H9 (cell line): ENCODE measurements at regions not wholly inside any gene's neighbourhood (a gene's known extent, or its start where the extent isn't known, plus 50 kb on each side); places are given as distances from the start of the nearest gene placed in this dataset.
A peak's percentile ranks its signal among the peaks of the same experiment; 100 is the strongest.

Experiments used
- DNase-seq: peaks from one replicate; pipeline ENCODE4 v3.0.0-alpha.2; 2017
- H2AFZ ChIP-seq: one replicate; pipeline ENCODE4 v1.6.1; 2013; ENCODE audit warnings: mild to moderate bottlenecking, low read length, control low read depth, moderate library complexity
- H2AK5ac ChIP-seq: 2 replicates; pipeline ENCODE4 v1.6.1; 2013; ENCODE audit warnings: low read length, control low read depth, mixed read lengths; ENCODE audit not compliant: insufficient read length
- H2BK120ac ChIP-seq: one replicate; pipeline ENCODE4 v1.6.1; 2013; ENCODE audit warnings: low read depth, mild to moderate bottlenecking, low read length, control low read depth, inconsistent platforms; ENCODE audit not compliant: poor library complexity, severe bottlenecking
- H2BK12ac ChIP-seq: 2 replicates; pipeline ENCODE4 v1.6.1; 2013; ENCODE audit warnings: low read length, control low read depth, mixed read lengths, low read depth; ENCODE audit not compliant: insufficient read length
- H2BK15ac ChIP-seq: 2 replicates; pipeline ENCODE4 v1.6.1; 2013; ENCODE audit warnings: low read depth, low read length, control low read depth
- H2BK20ac ChIP-seq: one replicate; pipeline ENCODE4 v1.6.1; 2013; ENCODE audit warnings: low read depth, mild to moderate bottlenecking, low read length, control low read depth, inconsistent platforms; ENCODE audit not compliant: poor library complexity, severe bottlenecking
- H2BK5ac ChIP-seq: 2 replicates; pipeline ENCODE4 v1.6.1; 2013; ENCODE audit warnings: low read length, control low read depth, mixed read lengths; ENCODE audit not compliant: insufficient read length
- H3K14ac ChIP-seq: 2 replicates; pipeline ENCODE4 v1.6.1; 2013; ENCODE audit warnings: low read length, control low read depth; ENCODE audit not compliant: insufficient read depth
- H3K18ac ChIP-seq: 2 replicates; pipeline ENCODE4 v1.6.1; 2013; ENCODE audit warnings: low read depth, mild to moderate bottlenecking, mixed read lengths, low read length, control low read depth; ENCODE audit not compliant: insufficient read length
- H3K23ac ChIP-seq: 2 replicates; pipeline ENCODE4 v1.6.1; 2013; ENCODE audit warnings: low read length, control low read depth, mixed read lengths, low read depth; ENCODE audit not compliant: insufficient read length
- H3K23me2 ChIP-seq: 2 replicates; pipeline ENCODE4 v1.6.1; 2013; ENCODE audit warnings: low read depth, mild to moderate bottlenecking, mixed read lengths, low read length, control low read depth; ENCODE audit not compliant: insufficient read length, poor library complexity, severe bottlenecking
- H3K27ac ChIP-seq: 2 replicates; pipeline ENCODE4 v1.5.1; 2013; ENCODE audit warnings: low read length, control low read depth, mixed read lengths, low read depth; ENCODE audit not compliant: insufficient read length
- H3K27me3 ChIP-seq: 2 replicates; pipeline ENCODE4 v1.6.1; 2013; ENCODE audit warnings: low read length, control low read depth, inconsistent platforms; ENCODE audit not compliant: insufficient read depth
- H3K4ac ChIP-seq: 2 replicates; pipeline ENCODE4 v1.6.1; 2013; ENCODE audit warnings: low read depth, mild to moderate bottlenecking, control low read depth, inconsistent platforms, low read length, moderate library complexity
- H3K4me1 ChIP-seq: 2 replicates; pipeline ENCODE4 v1.6.1; 2013; ENCODE audit warnings: low read length, control low read depth, inconsistent platforms; ENCODE audit not compliant: insufficient read depth
- H3K4me2 ChIP-seq: 2 replicates; pipeline ENCODE4 v1.6.1; 2013; ENCODE audit warnings: low read length, control low read depth, mixed read lengths; ENCODE audit not compliant: insufficient read length, insufficient read depth
- H3K56ac ChIP-seq: 2 replicates; pipeline ENCODE4 v1.6.1; 2013; ENCODE audit warnings: low read depth, mild to moderate bottlenecking, mixed read lengths, low read length, control low read depth; ENCODE audit not compliant: insufficient read length
- H3K79me1 ChIP-seq: 2 replicates; pipeline ENCODE4 v1.6.1; 2013; ENCODE audit warnings: low read depth, mild to moderate bottlenecking, moderate library complexity, low read length, control low read depth, inconsistent platforms; ENCODE audit not compliant: insufficient read depth, poor library complexity, severe bottlenecking
- H3K79me2 ChIP-seq: 2 replicates; pipeline ENCODE4 v1.6.1; 2013; ENCODE audit warnings: low read length, control low read depth, inconsistent platforms; ENCODE audit not compliant: insufficient read depth
- H3K9ac ChIP-seq: 2 replicates; pipeline ENCODE4 v1.6.1; 2013; ENCODE audit warnings: low read length, control low read depth, mixed read lengths; ENCODE audit not compliant: insufficient read length; ENCODE audit errors: extremely low read depth
- H3K9me3 ChIP-seq: one replicate; pipeline ENCODE4 v1.6.1; 2013; ENCODE audit warnings: low read depth, low read length, inconsistent platforms; ENCODE audit not compliant: control insufficient read depth
- H3T11ph ChIP-seq: one replicate; pipeline ENCODE4 v1.6.1; 2013; ENCODE audit warnings: mild to moderate bottlenecking, low read length, control low read depth, inconsistent platforms
- H4K20me1 ChIP-seq: one replicate; pipeline ENCODE4 v1.6.1; 2013; ENCODE audit not compliant: control insufficient read depth, insufficient read length, insufficient read depth
- H4K5ac ChIP-seq: 2 replicates; pipeline ENCODE4 v1.6.1; 2013; ENCODE audit warnings: low read depth, mild to moderate bottlenecking, mixed read lengths, low read length, control low read depth; ENCODE audit not compliant: insufficient read length
- H4K8ac ChIP-seq: replicated peaks from 2 replicates; pipeline ENCODE4 v1.6.1; 2013; ENCODE audit warnings: low read length, control low read depth, mixed read lengths, low read depth; ENCODE audit not compliant: insufficient read length
- H4K91ac ChIP-seq: 2 replicates; pipeline ENCODE4 v1.6.1; 2013; ENCODE audit warnings: low read depth, mild to moderate bottlenecking, moderate library complexity, mixed read lengths, low read length, control low read depth; ENCODE audit not compliant: insufficient read length
- H3K27ac Mint-ChIP-seq, 3 experiments: 2 replicates in 2 of 3; 3 replicates in 1 of 3; pipeline ENCODE4 v1.8.0; 2020 to 2021; ENCODE audit warnings: mixed read lengths in 3 of 3, mild to moderate bottlenecking in 1 of 3, moderate library complexity in 1 of 3
- H3K27me3 Mint-ChIP-seq: 2 replicates; pipeline ENCODE4 v1.8.0; 2021; ENCODE audit warnings: low read depth, mild to moderate bottlenecking, moderate library complexity, mixed read lengths
- H3K36me3 Mint-ChIP-seq, 3 experiments: 2 replicates in 2 of 3; 3 replicates in 1 of 3; pipeline ENCODE4 v1.8.0; 2020 to 2021; ENCODE audit warnings: low read depth in 3 of 3, mixed read lengths in 3 of 3; ENCODE audit not compliant: insufficient read depth in 1 of 3
- H3K4me1 Mint-ChIP-seq, 2 experiments: 2 replicates each; pipeline ENCODE4 v1.8.0; 2020; ENCODE audit warnings: mixed read lengths in 2 of 2
- H3K4me3 Mint-ChIP-seq, 2 experiments: 2 replicates in 1 of 2; 3 replicates in 1 of 2; pipeline ENCODE4 v1.8.0; 2020 to 2021; ENCODE audit warnings: mild to moderate bottlenecking in 2 of 2, mixed read lengths in 2 of 2, moderate library complexity in 1 of 2
- H3K9me3 Mint-ChIP-seq, 2 experiments: 2 replicates in 1 of 2; 3 replicates in 1 of 2; pipeline ENCODE4 v1.8.0; 2020; ENCODE audit warnings: mild to moderate bottlenecking in 2 of 2, mixed read lengths in 2 of 2, moderate library complexity in 1 of 2
- CTCF ChIP-seq: fragments of 200-600 bp; sonication (generic); conservative IDR thresholded peaks from 3 replicates; pipeline ENCODE4 v1.8.0; 2021; ENCODE audit warnings: antibody characterized with exemption, mild to moderate bottlenecking
- whole genome bisulfite sequencing: extraction: QIAGEN DNeasy Blood & Tissue Kit; methylation state at CpG from one replicate; pipeline ENCODE4 v1.1.7; 2013; ENCODE audit warnings: missing lambda C conversion rate, low lambda C conversion rate, mixed read lengths; ENCODE audit not compliant: insufficient read length; ENCODE audit errors: extremely low coverage; 5-methylcytosine and 5-hydroxymethylcytosine counted together

GRCh38 chr16:79452671-79453070 lies 147.9 kb downstream of the MAF start:
- H3K4me1 ChIP-seq: no peaks in the 10 kb centered on the region
- H3K56ac ChIP-seq: no peak overlapping the region
- no peak overlapping the region for H3T11ph ChIP-seq
- no peak overlapping the region for H3K27ac ChIP-seq
- no peaks in the 10 kb centered on the region for H3K9me3 ChIP-seq
- Mint-ChIP-seq H3K27me3 (peaks cover 2% of the 10 kb centered on the region; the same call in 1 of the 2 replicates), H3K4me1 (no peaks in the 10 kb centered on the region), H3K27ac (peak overlapping the region in 1 of 3 experiments; percentile 73; a peak in 2 of 7 replicates), H3K36me3 (no peaks in the 10 kb centered on the region), H3K9me3 (no peaks in the 10 kb centered on the region), H3K4me3 (no peak overlapping the region)
- no peak overlapping the region for H2BK120ac ChIP-seq
- DNase-seq: no peak
- no peak overlapping the region for H3K18ac ChIP-seq
- H2BK15ac ChIP-seq: no peak overlapping the region
- H4K20me1 ChIP-seq: no peaks in the 10 kb centered on the region
- no peak overlapping the region for H4K91ac ChIP-seq
- no peak overlapping the region for H2BK20ac ChIP-seq
- no peak overlapping the region for H3K4me2 ChIP-seq
- no peak overlapping the region for H3K9ac ChIP-seq
- no peak overlapping the region for H2BK5ac ChIP-seq
- no peak overlapping the region for H3K4ac ChIP-seq
- no peak overlapping the region for H4K8ac ChIP-seq
- H3K79me2 ChIP-seq: no peaks in the 10 kb centered on the region
- TF ChIP-seq CTCF: no peak
- no peak overlapping the region for H3K14ac ChIP-seq
- no peak overlapping the region for H2AFZ ChIP-seq
- H4K5ac ChIP-seq: no peak overlapping the region
- H2BK12ac ChIP-seq: no peak overlapping the region
- no peaks in the 10 kb centered on the region for H3K27me3 ChIP-seq
- H3K23ac ChIP-seq: no peak overlapping the region
- H3K23me2 ChIP-seq: no peaks in the 10 kb centered on the region
- no CpG with 5 or more reads among the region's 8 CpGs for WGBS
- no peaks in the 10 kb centered on the region for H3K79me1 ChIP-seq
- H2AK5ac ChIP-seq: no peak overlapping the region
